Hypothalamus (tissue), 51 donors: ENCODE measurements at regions not wholly inside any gene's neighbourhood (a gene's known extent, or its start where the extent isn't known, plus 50 kb on each side); places are given as distances from the start of the nearest gene placed in this dataset.
"Not testable (repeated sequence)": the region's sequence is repeated elsewhere in the genome, so short reads cannot be mapped to it uniquely, and the experiment has no call there.

ENCODE experiments used
- DNase-seq, 51 donors: peaks; one replicate each; lab custom pipeline; 2025; lab: John Stamatoyannopoulos, UW

GRCh38 chr16:73430138-73430537 lies 382.2 kb upstream of the ZFHX3 start:
- DNase-seq, result no peak

GRCh38 chr16:73428121-73428520 lies 380.2 kb upstream of the ZFHX3 start:
- no peak for DNase-seq

- DNase-seq, result no peak
These were observed 379.2 kb upstream of the ZFHX3 start for GRCh38 chr16:73427164-73427563.

- DNase-seq, result no peak
These were observed 378.7 kb upstream of the ZFHX3 start for GRCh38 chr16:73426433-73427160.

- DNase-seq, result no peak
These were observed 372.7 kb upstream of the ZFHX3 start for GRCh38 chr16:73420676-73421075.

- DNase-seq, result no peak
These were observed 372.3 kb upstream of the ZFHX3 start for GRCh38 chr16:73420244-73420643.

- DNase-seq, result no peak
These were observed 370.8 kb upstream of the ZFHX3 start for GRCh38 chr16:73418691-73419090.

GRCh38 chr16:73418051-73418450 lies 370.1 kb upstream of the ZFHX3 start:
- no peak for DNase-seq

- no peak for DNase-seq
These were observed 367.4 kb upstream of the ZFHX3 start for GRCh38 chr16:73415286-73415685.

GRCh38 chr16:73414638-73415037 lies 366.7 kb upstream of the ZFHX3 start:
- DNase-seq, result no peak

- DNase-seq, result no peak
These were observed 365.9 kb upstream of the ZFHX3 start for GRCh38 chr16:73413830-73414190.

- DNase-seq, result no peak
These were observed 365.3 kb upstream of the ZFHX3 start for GRCh38 chr16:73413091-73413829.

- DNase-seq, result no peak
These were observed 364.5 kb upstream of the ZFHX3 start for GRCh38 chr16:73412416-73412815.

GRCh38 chr16:73408716-73409115 lies 360.8 kb upstream of the ZFHX3 start:
- DNase-seq, result no peak

- DNase-seq, result no peak
These were observed 360.4 kb upstream of the ZFHX3 start for GRCh38 chr16:73408311-73408710.

- no peak for DNase-seq
These were observed 357.9 kb upstream of the ZFHX3 start for GRCh38 chr16:73405851-73406250.

GRCh38 chr16:73404001-73404400 lies 356.1 kb upstream of the ZFHX3 start:
- no peak for DNase-seq

- no peak for DNase-seq
These were observed 355.4 kb upstream of the ZFHX3 start for GRCh38 chr16:73403291-73403690.

GRCh38 chr16:73400951-73401350 lies 353.0 kb upstream of the ZFHX3 start:
- DNase-seq, result no peak

GRCh38 chr16:73399997-73400396 lies 352.1 kb upstream of the ZFHX3 start:
- DNase-seq, result no peak

GRCh38 chr16:73399486-73399885 lies 351.6 kb upstream of the ZFHX3 start:
- no peak for DNase-seq

- not testable (repeated sequence) for DNase-seq
These were observed 350.7 kb upstream of the ZFHX3 start for GRCh38 chr16:73398604-73399003.
